ENCODE measurements at regions not wholly inside any gene's neighbourhood (a gene's known extent, or its start where the extent isn't known, plus 50 kb on each side); places are given as distances from the start of the nearest gene placed in this dataset.

DNA sequence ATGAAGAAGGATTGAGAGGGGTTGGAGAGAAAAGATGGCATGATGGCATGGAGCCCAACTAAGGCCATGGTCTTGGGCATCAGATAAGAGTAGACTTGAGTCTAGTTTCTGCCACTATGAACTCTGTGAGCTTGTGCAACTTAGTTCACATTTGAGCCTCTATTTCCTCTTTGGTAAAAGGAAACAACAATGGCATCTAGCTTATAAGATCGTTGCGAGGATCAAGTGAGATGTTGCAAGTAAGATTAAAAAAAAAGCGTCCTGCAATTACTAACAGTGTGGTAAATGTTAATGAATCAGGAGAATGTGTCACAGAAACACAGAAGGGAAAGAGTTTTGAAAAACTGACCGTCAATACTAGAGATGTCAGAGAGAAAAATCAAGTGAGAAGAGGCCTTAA is 202.9 kb upstream of the FGGY start:
- no peak for DNase-seq

- no peak for DNase-seq
These were observed 200.4 kb upstream of the FGGY start for GRCh38 chr1:59096501-59096900.

DNA sequence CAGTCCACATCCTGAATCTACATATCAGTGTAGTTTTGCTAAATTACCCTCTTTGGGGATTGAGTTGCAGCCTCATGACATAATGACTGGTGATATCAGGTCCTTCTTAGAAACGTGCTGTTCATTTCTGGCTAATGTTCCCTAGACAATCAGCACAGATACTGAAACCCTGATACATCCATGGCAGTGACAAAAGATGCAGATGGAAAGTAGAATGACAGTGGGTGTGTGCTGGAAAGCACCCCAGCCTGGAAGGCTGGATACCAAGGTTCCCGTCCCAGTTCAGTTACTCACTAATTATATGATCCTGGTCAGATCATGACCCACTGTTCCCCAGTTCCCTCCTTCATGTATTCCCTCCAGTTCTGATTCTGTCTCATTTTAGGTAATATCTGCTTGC is 198.2 kb upstream of the FGGY start:
- no peak for DNase-seq

DNA sequence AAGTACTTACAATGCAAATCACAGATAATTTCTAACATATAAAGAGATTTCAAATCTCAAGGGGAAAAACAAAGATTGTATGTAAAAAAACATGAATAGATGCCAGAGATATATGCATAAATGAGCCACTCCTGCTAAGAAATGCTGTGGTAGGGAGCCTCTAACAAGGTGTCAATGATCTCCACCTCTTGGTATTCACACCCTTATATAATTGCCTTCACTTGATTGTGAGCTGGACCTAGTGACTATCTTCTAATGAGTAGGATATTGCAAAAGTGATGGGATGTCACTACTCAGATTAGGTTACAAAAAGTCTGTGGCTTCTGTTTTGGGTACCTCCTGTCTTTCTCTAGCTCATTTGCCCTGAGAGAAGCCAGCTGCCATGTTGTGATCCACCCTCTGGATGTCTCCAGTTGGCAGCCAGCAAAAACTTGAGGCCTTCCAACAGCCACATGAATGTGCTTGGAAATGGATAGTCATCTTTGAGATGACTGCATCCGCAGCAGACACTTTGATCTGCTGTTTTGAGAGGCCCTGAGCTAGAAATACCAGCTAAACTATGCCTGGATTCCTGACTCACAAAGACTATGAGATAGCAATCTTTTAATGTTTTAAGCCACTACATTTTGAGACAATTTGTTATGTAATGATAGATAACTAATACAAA is 196.1 kb upstream of the FGGY start:
- no peak for DNase-seq

DNA sequence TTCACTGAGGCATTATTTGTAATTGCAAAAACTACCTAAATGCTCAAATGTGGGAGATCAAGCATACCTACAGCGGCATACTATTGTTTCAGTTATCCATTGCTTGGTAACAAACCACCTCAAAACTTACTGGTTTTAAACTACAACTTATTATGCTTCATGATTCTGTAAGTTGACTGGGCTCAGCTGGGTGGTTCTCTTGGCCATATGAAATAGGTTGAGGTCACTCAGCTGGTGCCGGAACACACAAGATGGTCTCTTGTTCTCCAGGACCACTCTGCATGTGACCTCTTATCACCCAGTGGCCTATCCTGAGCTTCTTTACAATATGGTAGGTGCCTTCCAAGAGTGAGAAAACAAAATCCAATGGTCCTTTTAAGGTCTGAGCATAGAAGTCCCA is 195.4 kb upstream of the FGGY start:
- DNase-seq = no peak

DNA sequence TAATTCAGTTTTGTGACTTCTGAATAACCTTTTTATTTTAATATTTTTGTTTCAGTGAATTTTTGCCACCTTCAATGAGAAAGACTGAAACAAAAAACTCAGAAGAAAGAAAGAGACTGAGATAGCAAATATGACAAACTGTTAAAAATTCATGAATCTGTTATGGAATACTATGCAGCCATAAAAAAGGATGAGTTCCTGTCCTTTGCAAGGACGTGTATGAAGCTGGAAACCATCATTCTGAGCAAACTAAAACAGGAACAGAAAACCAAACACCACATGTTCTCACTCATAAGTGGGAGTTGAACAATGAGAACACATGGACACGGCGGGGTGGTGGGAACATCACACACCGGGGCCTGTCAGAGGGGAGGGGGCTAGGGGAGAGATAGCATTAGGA is 193.4 kb upstream of the FGGY start:
- no peak for DNase-seq

DNA sequence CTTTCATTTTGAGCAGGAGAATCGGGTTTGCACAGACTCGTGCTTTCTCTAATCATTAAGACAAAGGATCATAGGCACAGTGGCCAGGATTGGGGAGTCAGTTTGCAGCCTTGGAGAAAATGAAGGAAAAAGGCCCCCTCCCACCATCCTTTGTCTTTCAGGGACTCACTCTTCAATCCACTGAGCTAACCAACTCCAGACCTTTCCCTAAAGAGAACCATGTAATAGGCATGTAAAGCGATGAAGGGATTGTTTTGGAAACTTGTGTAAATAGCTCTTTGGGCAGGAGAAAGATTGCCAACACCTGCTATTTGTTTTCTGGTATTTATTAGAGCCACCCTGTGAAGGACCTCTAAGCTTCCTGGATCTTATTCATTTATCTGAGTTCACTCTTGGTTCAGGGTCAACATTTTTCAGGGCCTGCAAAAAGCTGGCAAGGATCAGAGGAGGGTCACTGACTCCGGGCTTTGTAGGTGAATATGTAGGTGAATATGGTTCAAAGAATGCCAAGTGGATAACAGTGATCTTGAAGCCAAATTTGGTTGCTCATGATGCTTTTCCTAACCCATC is 192.6 kb upstream of the FGGY start:
- DNase-seq = no peak

- no peak for DNase-seq
These were observed 191.1 kb upstream of the FGGY start for GRCh38 chr1:59105548-59106507.

- DNase-seq = no peak
These were observed 189.4 kb upstream of the FGGY start for GRCh38 chr1:59107516-59107915.

DNA sequence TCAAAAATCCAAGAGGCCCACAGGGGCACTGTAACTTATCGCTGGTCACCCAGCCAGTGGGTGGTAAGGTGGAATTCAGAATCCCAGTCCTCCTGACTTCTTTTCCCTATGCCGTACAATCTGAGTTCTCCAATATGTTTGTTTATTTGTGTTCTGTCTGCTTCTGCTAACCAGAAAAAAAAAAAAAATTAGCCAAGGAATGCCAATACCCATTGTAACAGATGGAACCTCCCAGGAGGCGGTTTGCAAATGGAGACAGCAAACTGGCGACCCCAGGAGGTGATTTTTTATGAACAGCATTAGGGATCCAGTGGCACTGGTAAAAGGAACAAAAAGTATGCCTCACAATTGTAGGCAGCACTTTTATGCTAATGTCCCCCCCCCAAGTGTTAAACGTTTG is 189.0 kb upstream of the FGGY start:
- no peak for DNase-seq

DNA sequence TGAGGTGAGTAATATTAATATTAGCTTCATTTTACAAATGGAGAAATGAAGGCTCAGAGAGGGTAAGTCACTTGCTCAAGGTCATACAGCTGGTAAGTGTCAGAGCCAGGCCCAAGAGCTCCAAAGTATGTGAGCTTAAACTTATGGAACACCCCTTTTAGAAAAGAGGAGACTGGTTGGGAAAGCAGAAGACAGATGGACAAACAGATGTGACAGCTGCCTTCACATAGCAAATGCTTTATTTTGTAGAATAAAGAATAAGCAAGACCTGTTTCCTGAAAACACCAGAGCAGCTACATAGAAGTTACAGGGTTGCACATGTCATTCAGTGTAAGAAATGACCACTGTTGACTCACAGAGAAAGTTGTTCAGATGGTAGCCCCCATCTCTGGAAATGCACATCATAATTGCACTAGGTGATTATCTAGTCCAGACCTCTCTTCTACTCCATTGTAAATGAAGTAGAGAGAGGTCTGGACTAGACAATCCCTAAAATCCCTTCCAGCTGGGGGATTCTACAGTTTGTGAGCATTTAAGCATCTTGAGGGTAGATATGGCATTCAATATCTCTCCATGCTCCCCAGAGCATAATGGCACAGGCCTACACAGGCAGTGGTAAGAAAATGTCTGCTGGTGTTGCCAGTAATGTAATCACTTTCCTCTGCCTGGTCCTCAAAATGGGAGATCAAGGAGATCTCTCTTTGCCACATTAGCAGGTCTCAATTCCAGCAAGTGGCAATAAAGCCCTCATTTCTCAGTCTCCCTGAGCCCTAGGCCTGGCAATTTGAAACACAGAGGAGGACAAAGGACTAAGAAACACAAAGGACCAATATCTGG is 188.2 kb upstream of the FGGY start:
- DNase-seq = no peak

DNA sequence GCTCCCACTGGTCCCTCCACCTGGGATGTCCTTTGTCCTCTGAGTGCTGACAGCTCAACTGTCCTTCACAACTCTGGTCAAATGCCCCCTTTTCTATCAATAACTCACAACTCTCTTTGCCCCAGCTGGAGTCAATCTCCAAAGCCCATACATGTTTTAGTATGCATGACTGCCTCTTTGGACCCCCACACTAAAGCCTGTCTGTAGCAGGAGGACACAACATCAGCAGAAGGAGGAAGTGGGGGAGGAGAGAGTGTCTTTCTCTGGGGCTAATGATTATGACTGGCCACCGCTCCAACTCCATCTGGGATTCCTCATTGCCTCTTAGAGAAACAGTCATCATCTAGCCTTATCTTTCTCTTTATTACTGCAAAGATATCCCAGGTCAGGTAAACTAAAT is 186.6 kb upstream of the FGGY start:
- no peak for DNase-seq

DNA sequence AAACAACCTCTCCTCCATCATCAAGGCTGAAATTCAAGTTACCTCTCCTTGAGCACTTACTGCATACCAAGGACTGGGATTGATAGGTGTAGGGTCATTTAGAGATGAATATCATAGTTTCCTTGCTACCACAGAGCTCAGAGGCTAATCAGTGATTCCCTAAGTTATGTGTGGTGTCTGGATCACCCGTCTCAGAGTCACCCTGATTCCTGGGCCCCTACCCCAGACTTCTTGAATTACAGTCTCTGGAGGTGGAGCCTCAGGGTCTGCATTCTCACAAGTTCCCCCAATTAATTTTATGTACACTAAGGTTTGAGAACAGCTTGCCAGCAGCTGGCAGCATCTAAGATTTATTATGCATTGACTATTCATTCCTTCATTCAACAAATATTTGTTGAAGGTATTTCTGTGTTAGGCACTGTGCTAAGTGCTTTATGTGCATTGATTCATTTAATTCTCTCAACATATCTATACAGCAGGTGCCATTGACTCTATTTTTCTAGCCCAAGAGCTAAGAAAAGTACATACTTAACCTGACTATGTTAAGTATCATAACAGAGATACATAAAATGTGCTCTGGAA is 182.9 kb upstream of the FGGY start:
- DNase-seq = no peak

GRCh38 chr1:59115865-59116264 is 181.0 kb upstream of the FGGY start:
- no peak for DNase-seq

DNA sequence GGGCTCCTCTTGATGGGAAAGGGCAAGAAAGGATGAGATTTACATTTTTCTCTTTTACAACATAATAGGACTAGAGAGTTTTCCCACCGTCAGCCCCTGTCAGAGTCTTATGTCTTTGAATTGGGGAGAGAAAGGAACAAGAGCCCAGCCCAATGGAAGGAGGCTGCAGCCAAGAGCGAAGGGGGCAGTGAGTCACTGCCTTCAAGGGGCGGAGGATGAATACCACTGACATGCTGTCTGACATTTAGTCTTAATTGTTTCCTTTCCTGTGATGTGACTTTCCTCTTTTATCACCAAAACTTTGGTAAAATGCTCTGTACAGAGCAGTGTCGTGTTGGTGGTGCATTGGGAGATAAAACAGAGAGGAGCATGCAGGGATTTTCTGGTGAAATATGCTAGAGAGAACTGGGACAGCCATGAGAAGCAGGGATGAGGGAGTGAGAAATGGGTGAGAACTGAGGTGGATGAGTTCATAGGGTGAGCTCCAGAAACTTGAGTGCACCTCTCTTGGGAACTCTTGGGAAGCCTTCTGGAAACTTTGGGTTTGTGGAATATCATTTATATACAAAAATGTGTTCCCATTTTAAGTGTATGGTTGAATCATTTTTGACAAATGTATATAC is 179.9 kb upstream of the FGGY start:
- DNase-seq = peak; percentile 13

GRCh38 chr1:59122527-59122926 is 174.4 kb upstream of the FGGY start:
- no peak for DNase-seq

DNA sequence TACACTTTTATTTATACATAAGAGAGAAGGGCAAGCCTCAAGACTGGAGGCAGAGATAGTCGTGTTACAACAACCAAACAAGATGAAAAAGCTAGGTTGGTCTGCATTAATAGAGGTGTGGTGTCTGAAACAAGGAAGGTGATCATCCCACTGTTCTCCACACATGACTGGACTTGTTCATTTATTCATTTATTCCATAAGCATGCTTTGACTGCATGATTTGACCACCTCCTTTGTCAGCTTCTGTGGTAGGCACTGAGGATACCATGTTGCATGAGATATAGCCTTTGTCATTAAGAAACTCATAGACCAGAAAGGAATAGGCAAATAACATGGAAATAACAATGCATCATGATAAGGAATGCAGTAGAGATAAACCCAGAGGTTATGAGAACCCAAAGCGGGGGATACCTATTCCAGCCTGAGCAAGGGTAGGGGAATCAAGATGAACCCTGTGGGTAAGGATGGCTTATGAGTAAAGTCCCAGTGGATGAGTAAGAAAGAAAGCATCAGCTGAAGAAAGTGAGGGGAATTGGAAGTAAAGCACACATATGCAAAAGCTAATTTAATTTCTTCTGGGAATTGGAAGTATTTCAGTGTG is 173.7 kb upstream of the FGGY start:
- no peak for DNase-seq

GRCh38 chr1:59124166-59124565 is 172.7 kb upstream of the FGGY start:
- DNase-seq = no peak

- no peak for DNase-seq
These were observed 171.7 kb upstream of the FGGY start for GRCh38 chr1:59125154-59125553.

- peak; percentile 25 for DNase-seq
These were observed 171.1 kb upstream of the FGGY start for GRCh38 chr1:59125676-59126320.

DNA sequence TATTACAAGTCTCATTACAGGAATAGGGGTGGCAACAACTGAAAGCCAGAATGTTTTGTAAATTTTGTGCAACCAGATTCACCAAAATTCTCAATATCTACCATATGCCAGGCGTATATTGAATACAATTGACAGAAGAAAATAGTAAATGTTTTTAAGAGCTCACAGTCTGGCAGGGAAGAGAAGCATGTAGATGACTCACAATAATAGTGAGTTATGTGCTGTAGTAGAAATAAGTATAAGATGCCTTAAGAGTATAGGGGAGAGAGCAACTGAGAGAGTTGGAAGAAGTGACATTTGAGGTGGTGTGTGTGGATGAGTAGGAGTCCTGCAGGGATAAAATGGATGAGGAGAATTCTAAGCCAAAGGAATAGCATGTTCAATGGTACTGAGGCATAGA is 170.5 kb upstream of the FGGY start:
- DNase-seq = no peak

Data from activated CD4-positive, alpha-beta T cell treated with anti-CD3 and anti-CD28 coated beads for 48 hours (primary cell).